ENCODE measurements at regions not wholly inside any gene's neighbourhood (a gene's known extent, or its start where the extent isn't known, plus 50 kb on each side); places are given as distances from the start of the nearest gene placed in this dataset.

- no peak for TF ChIP-seq RARB (CRISPR knock-in tag; IDR thresholded peaks at IDR 0.05)
- no peak for TF ChIP-seq OSR1 (CRISPR knock-in tag; IDR thresholded peaks at IDR 0.05)
- TF ChIP-seq ARNTL (CRISPR knock-in tag; IDR thresholded peaks at IDR 0.05; ENCODE audit: borderline replicate concordance, low read depth), result no peak
- no peak for TF ChIP-seq ZFP30 (CRISPR knock-in tag; IDR thresholded peaks at IDR 0.05)
- TF ChIP-seq ZNF70 (CRISPR knock-in tag; IDR thresholded peaks at IDR 0.05), result no peak
- no peak for TF ChIP-seq ISL1 (CRISPR knock-in tag; IDR thresholded peaks at IDR 0.05)
- no peak for TF ChIP-seq ZC3H10 (CRISPR knock-in tag; IDR thresholded peaks at IDR 0.05)
- no peak for TF ChIP-seq ESRRG (CRISPR knock-in tag; IDR thresholded peaks at IDR 0.05)
- no peak for TF ChIP-seq PATZ1 (CRISPR knock-in tag; IDR thresholded peaks at IDR 0.05; ENCODE audit: borderline replicate concordance)
- ATAC-seq, result no peak
These were observed 397.4 kb downstream of the ANKRD7 start for GRCh38 chr7:118621810-118622360.

- TF ChIP-seq PPARA (CRISPR knock-in tag; IDR thresholded peaks at IDR 0.05; ENCODE audit: borderline replicate concordance), result no peak
- no peak for ATAC-seq
These were observed 402.2 kb downstream of the ANKRD7 start for GRCh38 chr7:118626739-118627138.

- TF ChIP-seq TOX (CRISPR knock-in tag; IDR thresholded peaks at IDR 0.05; ENCODE audit: borderline replicate concordance) (no peak), ZNF8 (CRISPR knock-in tag; IDR thresholded peaks at IDR 0.05) (no peak), BACH2 (CRISPR knock-in tag; IDR thresholded peaks at IDR 0.05; ENCODE audit: borderline replicate concordance) (no peak), ZC3H10 (CRISPR knock-in tag; IDR thresholded peaks at IDR 0.05) (no peak), ARNTL (CRISPR knock-in tag; IDR thresholded peaks at IDR 0.05; ENCODE audit: borderline replicate concordance, low read depth) (no peak), ZNF565 (CRISPR knock-in tag; conservative IDR thresholded peaks at IDR 0.05; ENCODE audit: low read depth) (no peak), POU6F1 (CRISPR knock-in tag; IDR thresholded peaks at IDR 0.05; ENCODE audit: borderline replicate concordance, low read depth) (no peak), ZNF70 (CRISPR knock-in tag; IDR thresholded peaks at IDR 0.05) (no peak), TCF4 (CRISPR knock-in tag; IDR thresholded peaks at IDR 0.05; ENCODE audit: borderline replicate concordance) (no peak), ISL1 (CRISPR knock-in tag; IDR thresholded peaks at IDR 0.05) (no peak), CSDC2 (CRISPR knock-in tag; IDR thresholded peaks at IDR 0.05) (no peak), ESRRG (CRISPR knock-in tag; IDR thresholded peaks at IDR 0.05) (no peak), SNAI2 (CRISPR knock-in tag; IDR thresholded peaks at IDR 0.05) (no peak), PATZ1 (CRISPR knock-in tag; IDR thresholded peaks at IDR 0.05; ENCODE audit: borderline replicate concordance) (no peak)
- ATAC-seq, result no peak
These were observed 403.0 kb downstream of the ANKRD7 start for GRCh38 chr7:118627467-118627866.

GRCh38 chr7:118629898-118630438 lies 405.5 kb downstream of the ANKRD7 start:
- TF ChIP-seq POU6F1 (CRISPR knock-in tag; IDR thresholded peaks at IDR 0.05; ENCODE audit: borderline replicate concordance, low read depth) (no peak), ESRRG (CRISPR knock-in tag; IDR thresholded peaks at IDR 0.05) (no peak), ARNTL (CRISPR knock-in tag; IDR thresholded peaks at IDR 0.05; ENCODE audit: borderline replicate concordance, low read depth) (no peak), RARB (CRISPR knock-in tag; IDR thresholded peaks at IDR 0.05) (no peak), ZNF70 (CRISPR knock-in tag; IDR thresholded peaks at IDR 0.05) (no peak), SNAI2 (CRISPR knock-in tag; IDR thresholded peaks at IDR 0.05) (no peak), BACH2 (CRISPR knock-in tag; IDR thresholded peaks at IDR 0.05; ENCODE audit: borderline replicate concordance) (no peak), PPARA (CRISPR knock-in tag; IDR thresholded peaks at IDR 0.05; ENCODE audit: borderline replicate concordance) (no peak), PATZ1 (CRISPR knock-in tag; IDR thresholded peaks at IDR 0.05; ENCODE audit: borderline replicate concordance) (no peak), CSDC2 (CRISPR knock-in tag; IDR thresholded peaks at IDR 0.05) (no peak), ISL1 (CRISPR knock-in tag; IDR thresholded peaks at IDR 0.05) (no peak), TOX (CRISPR knock-in tag; IDR thresholded peaks at IDR 0.05; ENCODE audit: borderline replicate concordance) (no peak), GLIS3 (CRISPR knock-in tag; IDR thresholded peaks at IDR 0.05) (no peak), CSRNP3 (CRISPR knock-in tag; IDR thresholded peaks at IDR 0.05) (no peak), ZNF565 (CRISPR knock-in tag; conservative IDR thresholded peaks at IDR 0.05; ENCODE audit: low read depth) (no peak), TCF4 (CRISPR knock-in tag; IDR thresholded peaks at IDR 0.05; ENCODE audit: borderline replicate concordance) (no peak), ZFP30 (CRISPR knock-in tag; IDR thresholded peaks at IDR 0.05) (no peak)
- no peak for ATAC-seq

Measured in SK-N-SH treated with all-trans-retinoic acid at 6 μM for 48 hours (cell line).